AG09309 (cell line): ENCODE measurements at regions not wholly inside any gene's neighbourhood (a gene's known extent, or its start where the extent isn't known, plus 50 kb on each side); places are given as distances from the start of the nearest gene placed in this dataset.

Source experiments
- DNase-seq: peaks from one replicate; pipeline ENCODE4 v3.0.0-alpha.2; 2010; ENCODE audit warnings: low read depth
- H3K4me3 ChIP-seq: 2 replicates; pipeline ENCODE4 v1.5.1; 2011; ENCODE audit warnings: mild to moderate bottlenecking, low read depth, low read length, moderate library complexity; ENCODE audit not compliant: control insufficient read depth
- TF ChIP-seq, protein P1 (sequence below): IDR thresholded peaks from 2 replicates; pipeline ENCODE4 v1.5.1; 2011; ENCODE audit warnings: mild to moderate bottlenecking, low read depth, low read length, inconsistent platforms; ENCODE audit not compliant: insufficient read depth, control insufficient read depth; ENCODE audit errors: missing control alignments

DNA sequence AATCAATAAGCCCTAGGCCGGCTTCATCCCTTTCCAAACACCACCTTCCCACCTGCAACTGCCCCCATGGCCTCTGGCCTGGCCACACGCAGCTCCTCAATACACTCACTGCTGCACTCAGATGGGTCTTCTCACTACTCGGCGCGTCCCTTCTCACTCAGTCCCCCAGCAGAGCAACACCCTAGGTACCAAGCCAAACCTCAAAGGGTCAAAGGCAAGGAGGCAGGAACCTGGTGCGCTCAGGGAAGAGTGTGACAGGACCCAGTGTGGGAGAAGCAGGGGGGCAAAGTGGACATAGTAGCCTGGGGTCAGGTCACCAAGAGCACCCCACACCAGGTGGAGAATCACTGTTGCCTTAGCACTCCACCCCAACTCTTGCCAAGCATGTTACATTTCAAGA is 90.6 kb downstream of the TTC32 start:
- DNase-seq: no peak
- TF ChIP-seq, protein P1, sequence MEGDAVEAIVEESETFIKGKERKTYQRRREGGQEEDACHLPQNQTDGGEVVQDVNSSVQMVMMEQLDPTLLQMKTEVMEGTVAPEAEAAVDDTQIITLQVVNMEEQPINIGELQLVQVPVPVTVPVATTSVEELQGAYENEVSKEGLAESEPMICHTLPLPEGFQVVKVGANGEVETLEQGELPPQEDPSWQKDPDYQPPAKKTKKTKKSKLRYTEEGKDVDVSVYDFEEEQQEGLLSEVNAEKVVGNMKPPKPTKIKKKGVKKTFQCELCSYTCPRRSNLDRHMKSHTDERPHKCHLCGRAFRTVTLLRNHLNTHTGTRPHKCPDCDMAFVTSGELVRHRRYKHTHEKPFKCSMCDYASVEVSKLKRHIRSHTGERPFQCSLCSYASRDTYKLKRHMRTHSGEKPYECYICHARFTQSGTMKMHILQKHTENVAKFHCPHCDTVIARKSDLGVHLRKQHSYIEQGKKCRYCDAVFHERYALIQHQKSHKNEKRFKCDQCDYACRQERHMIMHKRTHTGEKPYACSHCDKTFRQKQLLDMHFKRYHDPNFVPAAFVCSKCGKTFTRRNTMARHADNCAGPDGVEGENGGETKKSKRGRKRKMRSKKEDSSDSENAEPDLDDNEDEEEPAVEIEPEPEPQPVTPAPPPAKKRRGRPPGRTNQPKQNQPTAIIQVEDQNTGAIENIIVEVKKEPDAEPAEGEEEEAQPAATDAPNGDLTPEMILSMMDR: no peak
- no peak overlapping the region for H3K4me3 ChIP-seq

DNA sequence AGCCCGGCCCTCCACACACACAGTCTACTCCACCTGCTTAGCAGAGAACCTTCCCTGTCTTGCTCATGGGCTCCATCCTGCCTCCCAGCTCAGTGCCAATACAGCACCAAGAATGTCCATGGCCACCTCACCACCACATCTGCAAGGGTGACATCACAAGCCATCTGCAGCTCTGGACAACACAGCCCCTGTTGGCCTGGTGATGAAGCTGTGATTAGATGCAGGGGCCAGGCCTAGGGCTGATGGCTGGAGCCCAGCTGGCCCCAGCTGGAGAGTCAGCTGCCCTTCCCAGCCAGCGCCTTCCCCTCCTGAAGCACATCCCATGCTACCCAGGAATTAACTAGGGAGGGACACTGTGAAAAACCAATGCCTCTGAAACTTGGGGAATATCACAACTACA is 91.1 kb downstream of the TTC32 start:
- TF ChIP-seq, protein P1: no peak
- DNase-seq: no peak
- no peak overlapping the region for H3K4me3 ChIP-seq

DNA sequence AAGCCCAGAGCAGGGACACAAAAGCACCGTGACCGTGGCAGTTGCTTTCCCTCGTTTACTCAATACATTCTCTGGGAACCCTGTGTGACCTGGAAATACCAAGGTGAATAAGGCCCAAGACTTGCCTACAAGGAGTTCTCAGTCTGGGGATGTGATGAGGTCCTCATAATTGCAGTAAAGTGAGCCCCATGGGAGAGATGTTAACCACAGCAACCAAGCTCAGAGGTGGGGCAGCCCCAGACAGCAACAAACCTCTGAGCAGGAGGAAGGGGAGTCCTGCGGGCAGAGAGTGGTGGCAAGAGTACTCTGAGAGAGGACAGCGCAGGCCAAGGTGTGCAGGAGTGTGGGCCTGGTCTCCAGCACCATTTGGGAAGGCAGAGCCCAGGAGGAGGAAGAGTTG is 91.6 kb downstream of the TTC32 start:
- TF ChIP-seq, protein P1: no peak
- no peak for DNase-seq
- H3K4me3 ChIP-seq: no peak overlapping the region

DNA sequence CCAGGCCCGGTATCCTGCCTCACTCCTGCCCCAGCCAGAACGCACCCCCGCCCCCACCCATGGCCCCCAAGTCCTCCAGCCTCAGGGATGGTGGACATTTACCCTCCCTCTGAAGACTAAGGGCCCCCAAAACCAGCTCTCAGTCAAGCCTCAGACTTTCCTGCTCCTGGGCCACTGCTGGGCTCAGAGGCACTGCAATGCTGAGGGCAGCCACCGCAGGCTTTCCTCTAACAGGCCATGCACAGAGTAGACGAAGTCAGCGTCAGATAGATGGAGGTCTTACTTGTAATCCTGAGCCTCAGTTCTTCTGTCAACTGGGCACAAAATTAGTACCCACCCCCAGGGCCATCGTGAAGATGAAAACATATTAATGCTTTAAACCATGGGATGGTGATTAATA is 92.6 kb downstream of the TTC32 start:
- no peak for DNase-seq
- TF ChIP-seq, protein P1: no peak
- H3K4me3 ChIP-seq: no peak overlapping the region

DNA sequence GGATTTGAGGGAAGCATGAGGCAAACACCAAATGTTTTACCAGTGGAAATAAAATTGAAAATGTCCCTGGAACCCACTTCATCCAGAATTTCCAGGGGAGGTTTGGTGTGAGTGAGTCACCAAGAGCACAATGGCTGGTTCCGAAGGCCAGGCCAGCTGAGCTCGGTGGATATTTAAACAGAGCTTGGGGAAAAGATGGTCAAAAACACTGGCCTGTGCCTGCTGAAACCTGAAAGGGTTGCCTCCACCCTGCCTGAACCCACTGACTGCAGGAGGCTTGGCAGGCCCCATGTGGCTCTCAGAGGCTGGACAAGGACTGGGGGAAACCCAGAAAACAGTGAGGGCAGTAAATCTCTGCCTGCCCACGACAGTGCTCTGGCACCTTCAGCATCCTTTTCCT is 93.9 kb downstream of the TTC32 start:
- TF ChIP-seq, protein P1: no peak
- no peak for DNase-seq
- no peak overlapping the region for H3K4me3 ChIP-seq

DNA sequence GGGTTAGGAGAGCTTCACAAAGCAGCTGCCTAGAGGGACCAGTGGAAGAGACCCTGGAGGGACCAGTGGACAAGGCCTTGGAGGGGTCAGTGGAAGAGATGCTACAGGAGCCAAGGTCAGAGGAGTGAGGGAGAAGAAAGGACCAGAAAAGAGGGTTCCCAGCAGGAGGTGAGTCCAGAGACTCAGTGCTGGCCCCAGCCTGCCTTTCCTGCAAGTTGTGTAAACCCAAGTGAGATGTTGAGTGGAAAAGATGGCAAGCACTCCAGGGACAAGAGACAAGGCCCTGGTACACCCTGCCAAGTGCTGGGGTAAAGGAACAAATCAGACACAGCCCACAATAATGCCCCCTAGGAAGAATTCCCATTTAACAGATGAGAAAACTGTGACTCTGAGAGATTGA is 94.4 kb downstream of the TTC32 start:
- TF ChIP-seq, protein P1: no peak
- no peak overlapping the region for H3K4me3 ChIP-seq
- no peak for DNase-seq

DNA sequence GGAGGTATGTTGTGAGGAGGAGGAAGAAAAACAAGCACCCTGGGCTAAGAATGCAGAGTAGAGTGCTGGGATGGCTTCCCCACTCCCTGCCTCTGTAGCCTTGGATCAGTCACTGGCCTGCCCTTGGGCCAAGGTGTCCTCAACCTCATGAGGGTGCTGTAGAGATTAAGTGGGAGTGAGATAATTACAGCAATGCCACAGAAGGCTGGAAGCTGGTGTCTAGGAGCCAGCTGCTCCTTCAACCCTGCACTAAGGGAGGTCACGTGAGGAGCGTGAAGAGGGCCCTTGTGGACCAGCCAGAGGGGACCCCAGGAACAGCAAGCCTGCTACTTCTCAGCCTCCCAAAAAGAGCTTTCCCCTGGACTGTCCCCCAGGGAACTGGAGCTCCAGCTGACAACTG is 95.2 kb downstream of the TTC32 start:
- no peak for DNase-seq
- H3K4me3 ChIP-seq: no peak overlapping the region
- TF ChIP-seq, protein P1: no peak
